ENCODE measurements at regions not wholly inside any gene's neighbourhood (a gene's known extent, or its start where the extent isn't known, plus 50 kb on each side); places are given as distances from the start of the nearest gene placed in this dataset.

- TF ChIP-seq EZH2 (IDR thresholded peaks at IDR 0.05; ENCODE audit: insufficient read depth, poor library complexity, severe bottlenecking) (no peak), EZH2phosphoT487 (IDR thresholded peaks at IDR 0.05; ENCODE audit: insufficient read depth, low read depth) (no peak)
Observed at GRCh38 chr18:11260961-11261461, 111.6 kb upstream of the PIEZO2 start.

All from GM23248 (cell line).